ENCODE measurements at regions not wholly inside any gene's neighbourhood (a gene's known extent, or its start where the extent isn't known, plus 50 kb on each side); places are given as distances from the start of the nearest gene placed in this dataset.

DNA sequence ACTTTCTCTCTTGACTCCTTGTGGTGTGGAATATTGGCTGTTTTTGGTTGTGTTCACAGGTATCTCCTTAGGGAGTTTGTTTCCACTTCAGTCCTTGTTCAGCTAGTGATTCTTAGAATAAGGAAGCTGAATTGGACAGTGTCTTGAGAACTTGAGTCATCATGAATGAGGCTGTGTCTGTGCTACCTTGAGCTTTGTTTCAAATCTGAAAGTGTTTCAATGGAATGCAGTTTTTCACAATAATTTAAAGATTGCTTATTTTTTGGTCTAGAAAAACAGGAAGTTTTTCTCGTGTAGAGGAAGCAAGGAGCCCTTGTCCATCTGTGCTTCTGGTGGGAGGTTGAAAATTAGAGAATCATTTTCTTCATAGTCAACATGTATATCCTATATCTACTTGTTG is 76.5 kb downstream of the ZNF518B start:
- H3K4me1 Mint-ChIP-seq: no peaks in the 10 kb centered on the region
- DNase-seq (ENCODE audit: low spot score) (no peak), ATAC-seq (no peak)
- no peaks in the 10 kb centered on the region for H3K36me3 Mint-ChIP-seq
- TF ChIP-seq GABPB1 (CRISPR knock-in tag; IDR thresholded peaks at IDR 0.05): no peak
- no peak for TF ChIP-seq SMAD3 (CRISPR knock-in tag; IDR thresholded peaks at IDR 0.05; ENCODE audit: borderline replicate concordance)
- no peak for TF ChIP-seq ERG (CRISPR knock-in tag; IDR thresholded peaks at IDR 0.05)
- no peak for TF ChIP-seq FOXJ3 (CRISPR knock-in tag; IDR thresholded peaks at IDR 0.05; ENCODE audit: borderline replicate concordance)
- TF ChIP-seq OVOL2 (CRISPR knock-in tag; IDR thresholded peaks at IDR 0.05; ENCODE audit: borderline replicate concordance): no peak
- no peak for TF ChIP-seq ZBTB21 (CRISPR knock-in tag; IDR thresholded peaks at IDR 0.05; ENCODE audit: borderline replicate concordance)
- TF ChIP-seq HMGA2 (CRISPR knock-in tag; IDR thresholded peaks at IDR 0.05): no peak
- TF ChIP-seq ZBTB43 (CRISPR knock-in tag; IDR thresholded peaks at IDR 0.05): no peak
- TF ChIP-seq ZNF425 (CRISPR knock-in tag; conservative IDR thresholded peaks at IDR 0.05): no peak
- no peak for TF ChIP-seq NFE2L1 (CRISPR knock-in tag; IDR thresholded peaks at IDR 0.05)
- TF ChIP-seq, protein P1, sequence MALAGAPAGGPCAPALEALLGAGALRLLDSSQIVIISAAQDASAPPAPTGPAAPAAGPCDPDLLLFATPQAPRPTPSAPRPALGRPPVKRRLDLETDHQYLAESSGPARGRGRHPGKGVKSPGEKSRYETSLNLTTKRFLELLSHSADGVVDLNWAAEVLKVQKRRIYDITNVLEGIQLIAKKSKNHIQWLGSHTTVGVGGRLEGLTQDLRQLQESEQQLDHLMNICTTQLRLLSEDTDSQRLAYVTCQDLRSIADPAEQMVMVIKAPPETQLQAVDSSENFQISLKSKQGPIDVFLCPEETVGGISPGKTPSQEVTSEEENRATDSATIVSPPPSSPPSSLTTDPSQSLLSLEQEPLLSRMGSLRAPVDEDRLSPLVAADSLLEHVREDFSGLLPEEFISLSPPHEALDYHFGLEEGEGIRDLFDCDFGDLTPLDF (CRISPR knock-in tag; IDR thresholded peaks at IDR 0.05): no peak
- peaks cover 42% of the 10 kb centered on the region for H3K9me3 Mint-ChIP-seq
- H3K27ac Mint-ChIP-seq: no peak overlapping the region
- POLR2A ChIA-PET: no interaction called here
- no peaks in the 10 kb centered on the region for H3K27me3 Mint-ChIP-seq (ENCODE audit: low read depth)
- CTCF ChIA-PET: no interaction called here
- no peak overlapping the region for H3K4me3 Mint-ChIP-seq

- CTCF ChIA-PET: interaction anchor here (1.3 kb wide), 1 partner anchor 214 kb away, joined by 3 read pairs; no protein-coding TSS in a partner anchor
- POLR2A ChIA-PET: no interaction called here
- peak; percentile 99 for ATAC-seq
- Mint-ChIP-seq H3K36me3 (no peaks in the 10 kb centered on the region), H3K4me1 (peaks cover 13% of the 10 kb centered on the region), H3K9me3 (peaks cover 6% of the 10 kb centered on the region), H3K27ac (no peak overlapping the region), H3K4me3 (no peak overlapping the region), H3K27me3 (ENCODE audit: low read depth) (no peaks in the 10 kb centered on the region; the same call in 1 of the 2 replicates)
- TF ChIP-seq SP1 (CRISPR knock-in tag; conservative IDR thresholded peaks at IDR 0.05): no peak
- no peak for TF ChIP-seq CREM (CRISPR knock-in tag; IDR thresholded peaks at IDR 0.05)
- TF ChIP-seq FOXP1 (CRISPR knock-in tag; IDR thresholded peaks at IDR 0.05; ENCODE audit: borderline replicate concordance): no peak
- TF ChIP-seq ZBTB21 (CRISPR knock-in tag; IDR thresholded peaks at IDR 0.05; ENCODE audit: borderline replicate concordance): no peak
- TF ChIP-seq, protein P2, sequence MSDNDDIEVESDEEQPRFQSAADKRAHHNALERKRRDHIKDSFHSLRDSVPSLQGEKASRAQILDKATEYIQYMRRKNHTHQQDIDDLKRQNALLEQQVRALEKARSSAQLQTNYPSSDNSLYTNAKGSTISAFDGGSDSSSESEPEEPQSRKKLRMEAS (CRISPR knock-in tag; IDR thresholded peaks at IDR 0.05): no peak
- TF ChIP-seq ETV6 (CRISPR knock-in tag; IDR thresholded peaks at IDR 0.05): no peak
- TF ChIP-seq ZNF416 (CRISPR knock-in tag; IDR thresholded peaks at IDR 0.05): no peak
- peak; percentile 36 for DNase-seq (ENCODE audit: low spot score)
Measured at GRCh38 chr4:10371869-10372471, 85.3 kb downstream of the ZNF518B start.

DNA sequence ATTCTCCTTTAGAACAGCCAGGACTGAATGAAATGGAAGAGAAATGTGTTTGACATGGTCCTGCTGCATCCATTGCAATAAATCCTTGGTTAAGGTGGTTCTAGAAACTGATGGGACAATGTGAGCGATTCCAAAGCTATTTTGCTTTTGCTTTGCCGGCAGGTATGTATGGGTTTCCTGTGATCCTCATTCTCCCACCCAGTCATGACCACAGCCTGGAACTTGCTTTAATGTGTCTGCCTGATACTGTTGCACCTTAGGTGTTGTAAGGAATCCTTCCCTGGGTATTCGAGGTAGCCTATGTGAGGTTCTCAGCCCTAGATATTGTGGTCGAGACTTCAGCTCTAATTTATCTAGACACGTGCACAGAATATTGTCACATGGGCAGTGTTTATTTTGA is 86.1 kb downstream of the ZNF518B start:
- H3K9me3 Mint-ChIP-seq: peaks cover 6% of the 10 kb centered on the region

More for the DNA sequence above, 86.1 kb downstream of the ZNF518B start:
- CTCF ChIA-PET: interaction anchor here (1.3 kb wide), 1 partner anchor 213 kb away, joined by 3 read pairs; no protein-coding TSS in a partner anchor
- Mint-ChIP-seq H3K27ac (no peak overlapping the region), H3K36me3 (no peaks in the 10 kb centered on the region), H3K27me3 (ENCODE audit: low read depth) (no peaks in the 10 kb centered on the region; the same call in 1 of the 2 replicates), H3K4me3 (no peak overlapping the region), H3K4me1 (peaks cover 13% of the 10 kb centered on the region)
- ATAC-seq: no peak
- no peak for DNase-seq (ENCODE audit: low spot score)
- TF ChIP-seq GRHL2 (CRISPR knock-in tag; IDR thresholded peaks at IDR 0.05; ENCODE audit: insufficient replicate concordance, severe bottlenecking) (no peak), TEAD1 (CRISPR knock-in tag; IDR thresholded peaks at IDR 0.05) (no peak), ZNF232 (CRISPR knock-in tag; IDR thresholded peaks at IDR 0.05) (no peak), IRF1 (CRISPR knock-in tag; IDR thresholded peaks at IDR 0.05) (no peak), PREB (CRISPR knock-in tag; IDR thresholded peaks at IDR 0.05; ENCODE audit: borderline replicate concordance) (no peak), NFYB (CRISPR knock-in tag; conservative IDR thresholded peaks at IDR 0.05; ENCODE audit: low read depth) (no peak)
- TF ChIP-seq, protein P2 (CRISPR knock-in tag; IDR thresholded peaks at IDR 0.05): no peak
- TF ChIP-seq, protein P3, sequence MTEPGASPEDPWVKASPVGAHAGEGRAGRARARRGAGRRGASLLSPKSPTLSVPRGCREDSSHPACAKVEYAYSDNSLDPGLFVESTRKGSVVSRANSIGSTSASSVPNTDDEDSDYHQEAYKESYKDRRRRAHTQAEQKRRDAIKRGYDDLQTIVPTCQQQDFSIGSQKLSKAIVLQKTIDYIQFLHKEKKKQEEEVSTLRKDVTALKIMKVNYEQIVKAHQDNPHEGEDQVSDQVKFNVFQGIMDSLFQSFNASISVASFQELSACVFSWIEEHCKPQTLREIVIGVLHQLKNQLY (CRISPR knock-in tag; IDR thresholded peaks at IDR 0.05): no peak
- POLR2A ChIA-PET: no interaction called here

Measured in WTC11 (cell line).